GM12873 (cell line): ENCODE measurements at regions not wholly inside any gene's neighbourhood (a gene's known extent, or its start where the extent isn't known, plus 50 kb on each side); places are given as distances from the start of the nearest gene placed in this dataset.

Source experiments
- CTCF ChIP-seq: IDR thresholded peaks from 2 replicates; pipeline ENCODE4 v1.5.1; 2012; ENCODE audit warnings: low read depth, mild to moderate bottlenecking, moderate library complexity, low read length, control low read depth; ENCODE audit not compliant: insufficient read depth; ENCODE audit errors: missing control alignments

- no peak for TF ChIP-seq CTCF
Measured at GRCh38 chr4:11342401-11342800, 86.3 kb downstream of the HS3ST1 start.

- no peak for TF ChIP-seq CTCF
Measured at GRCh38 chr4:11341337-11342043, 87.2 kb downstream of the HS3ST1 start.

- TF ChIP-seq CTCF: no peak
Measured at GRCh38 chr4:11338956-11339782, 89.5 kb downstream of the HS3ST1 start.

- TF ChIP-seq CTCF: no peak
Measured at GRCh38 chr4:11337287-11337686, 91.4 kb downstream of the HS3ST1 start.

- TF ChIP-seq CTCF: no peak
Measured at GRCh38 chr4:11336435-11336834, 92.3 kb downstream of the HS3ST1 start.

- TF ChIP-seq CTCF: no peak
Measured at GRCh38 chr4:11334887-11335286, 93.8 kb downstream of the HS3ST1 start.

- TF ChIP-seq CTCF: no peak
Measured at GRCh38 chr4:11328401-11328800, 100.3 kb downstream of the HS3ST1 start.
